ENCODE measurements at regions not wholly inside any gene's neighbourhood (a gene's known extent, or its start where the extent isn't known, plus 50 kb on each side); places are given as distances from the start of the nearest gene placed in this dataset.

DNA sequence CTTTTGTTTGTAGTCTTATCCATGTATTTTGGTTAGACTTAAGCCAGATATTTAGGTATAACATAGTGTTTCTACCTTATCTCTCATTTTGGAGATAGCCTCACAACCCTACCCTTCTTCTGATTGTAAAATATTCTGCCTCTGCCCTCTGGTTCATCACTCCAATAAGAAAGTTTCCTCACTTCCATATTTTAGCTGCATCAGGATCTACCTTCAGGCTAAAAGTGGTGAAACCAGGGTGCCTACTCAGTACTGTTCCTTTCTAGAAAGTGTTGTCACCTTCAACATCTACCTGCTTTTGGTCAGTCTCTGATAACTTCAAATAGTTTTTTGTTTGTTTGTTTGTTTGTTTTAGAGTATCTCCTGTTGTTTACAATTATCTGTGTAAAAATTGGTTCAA, 294.6 kb downstream of the ANXA1 start:
- Histone ChIP-seq H3K36me3 (no peaks in the 10 kb centered on the region), H3K4me3 (no peak overlapping the region), H3K4me1 (no peaks in the 10 kb centered on the region), H3K27ac (no peak overlapping the region), H3K9me3 (no peaks in the 10 kb centered on the region), H3K27me3 (no peaks in the 10 kb centered on the region)
- ATAC-seq (no peak), DNase-seq (no peak)
- intact Hi-C loops (cut with DNase I) = no loop called here
- TF ChIP-seq, protein P1, sequence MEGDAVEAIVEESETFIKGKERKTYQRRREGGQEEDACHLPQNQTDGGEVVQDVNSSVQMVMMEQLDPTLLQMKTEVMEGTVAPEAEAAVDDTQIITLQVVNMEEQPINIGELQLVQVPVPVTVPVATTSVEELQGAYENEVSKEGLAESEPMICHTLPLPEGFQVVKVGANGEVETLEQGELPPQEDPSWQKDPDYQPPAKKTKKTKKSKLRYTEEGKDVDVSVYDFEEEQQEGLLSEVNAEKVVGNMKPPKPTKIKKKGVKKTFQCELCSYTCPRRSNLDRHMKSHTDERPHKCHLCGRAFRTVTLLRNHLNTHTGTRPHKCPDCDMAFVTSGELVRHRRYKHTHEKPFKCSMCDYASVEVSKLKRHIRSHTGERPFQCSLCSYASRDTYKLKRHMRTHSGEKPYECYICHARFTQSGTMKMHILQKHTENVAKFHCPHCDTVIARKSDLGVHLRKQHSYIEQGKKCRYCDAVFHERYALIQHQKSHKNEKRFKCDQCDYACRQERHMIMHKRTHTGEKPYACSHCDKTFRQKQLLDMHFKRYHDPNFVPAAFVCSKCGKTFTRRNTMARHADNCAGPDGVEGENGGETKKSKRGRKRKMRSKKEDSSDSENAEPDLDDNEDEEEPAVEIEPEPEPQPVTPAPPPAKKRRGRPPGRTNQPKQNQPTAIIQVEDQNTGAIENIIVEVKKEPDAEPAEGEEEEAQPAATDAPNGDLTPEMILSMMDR (IDR thresholded peaks at IDR 0.05) = no peak

DNA sequence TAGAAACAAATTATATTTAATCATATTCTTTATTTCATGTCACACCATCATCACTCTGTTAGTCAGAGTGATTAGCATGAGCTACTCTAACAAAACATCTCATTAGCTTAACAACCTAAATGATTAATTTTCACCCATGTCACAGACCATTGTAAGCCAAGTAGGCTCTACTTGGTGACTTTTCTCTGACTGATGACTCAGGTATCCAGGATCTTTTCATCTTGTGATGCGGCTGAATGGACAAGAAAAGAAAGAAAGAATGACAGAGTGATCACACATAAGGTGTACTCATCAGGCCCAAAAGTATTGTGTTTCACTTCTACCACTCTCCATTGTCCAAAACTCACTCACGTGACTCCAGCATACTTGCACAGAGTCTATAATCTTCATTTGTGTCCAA, 299.3 kb downstream of the ANXA1 start:
- no peak for DNase-seq
- no peak for ATAC-seq
- Histone ChIP-seq H3K27ac (no peak overlapping the region), H3K4me3 (no peak overlapping the region), H3K27me3 (no peaks in the 10 kb centered on the region), H3K4me1 (no peaks in the 10 kb centered on the region), H3K36me3 (no peaks in the 10 kb centered on the region), H3K9me3 (no peaks in the 10 kb centered on the region)
- intact Hi-C loops (cut with DNase I) = no loop called here
- TF ChIP-seq, protein P1 (IDR thresholded peaks at IDR 0.05) = no peak

DNA sequence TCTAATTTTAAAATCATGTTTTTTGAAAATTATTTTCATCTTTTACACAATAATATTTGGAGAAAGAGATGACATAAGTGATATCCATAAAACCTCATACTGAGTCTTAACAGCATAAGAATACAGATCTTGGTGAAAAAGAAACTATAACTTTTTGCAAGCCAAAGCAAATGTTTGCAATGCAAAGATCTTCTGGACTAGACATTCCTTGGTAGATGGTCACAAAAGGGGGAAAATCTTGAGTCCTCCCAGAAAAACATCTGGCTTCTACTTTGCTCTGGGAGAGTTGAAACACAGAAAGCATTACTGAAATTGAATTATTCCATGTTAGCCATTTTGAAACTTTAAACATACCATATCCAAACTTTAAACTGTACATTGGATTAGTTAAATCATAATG, 308.2 kb downstream of the ANXA1 start:
- Histone ChIP-seq H3K9me3 (no peaks in the 10 kb centered on the region), H3K36me3 (no peaks in the 10 kb centered on the region), H3K27me3 (no peaks in the 10 kb centered on the region), H3K4me3 (no peak overlapping the region), H3K27ac (no peak overlapping the region), H3K4me1 (no peaks in the 10 kb centered on the region)
- ATAC-seq (no peak), DNase-seq (no peak)
- TF ChIP-seq, protein P1 (IDR thresholded peaks at IDR 0.05) = no peak
- intact Hi-C loops (cut with DNase I) = no loop called here

DNA sequence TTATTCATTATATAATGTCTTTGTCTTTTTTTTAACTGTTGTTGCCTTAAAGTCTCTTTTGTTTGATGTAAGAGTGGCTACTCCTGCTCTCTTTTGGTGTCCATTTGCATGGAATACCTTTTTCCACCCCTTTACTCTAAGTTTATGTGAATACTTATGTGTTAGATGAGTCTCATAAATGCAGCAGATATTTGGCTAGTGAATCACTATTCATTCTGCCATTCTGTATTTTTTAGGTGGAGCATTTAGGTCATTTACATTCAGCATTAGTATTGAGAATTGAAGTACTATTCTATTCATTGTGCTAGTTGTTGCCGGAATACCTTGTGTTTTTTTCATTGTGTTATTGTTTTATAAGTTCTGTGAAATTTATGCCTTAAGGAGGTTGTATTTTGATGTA, 317.1 kb downstream of the ANXA1 start:
- TF ChIP-seq, protein P1 (IDR thresholded peaks at IDR 0.05) = no peak
- no peak overlapping the region for H3K27ac ChIP-seq
- no peak overlapping the region for H3K4me3 ChIP-seq
- DNase-seq (no peak), ATAC-seq (no peak)
- H3K36me3 ChIP-seq = no peaks in the 10 kb centered on the region
- peaks cover 0 to 6% of the 10 kb centered on the region in 2 donors for H3K9me3 ChIP-seq
- intact Hi-C loops (cut with DNase I) = no loop called here
- no peaks in the 10 kb centered on the region for H3K27me3 ChIP-seq
- no peaks in the 10 kb centered on the region for H3K4me1 ChIP-seq

DNA sequence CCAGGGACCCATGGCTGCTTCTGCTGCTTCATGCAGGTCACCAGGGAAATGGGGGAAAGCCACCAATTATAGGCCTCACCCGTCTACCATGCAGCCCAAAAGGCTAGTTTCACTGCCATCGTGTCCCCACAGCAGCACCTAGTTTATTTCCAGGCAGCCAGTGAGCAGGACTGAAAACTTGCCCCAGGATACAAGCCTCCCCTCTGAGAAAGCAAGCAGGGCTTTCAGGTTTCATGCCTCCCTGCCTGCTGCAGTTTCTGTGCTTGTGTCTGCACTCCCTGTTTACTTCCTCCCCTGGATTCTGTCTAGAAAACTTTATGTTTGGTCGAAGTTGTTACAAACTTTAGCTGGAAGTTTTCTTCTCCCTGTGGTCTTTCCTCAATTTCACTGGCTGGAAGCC, 319.1 kb downstream of the ANXA1 start:
- no peak for DNase-seq
- Histone ChIP-seq H3K4me3 (no peak overlapping the region), H3K9me3 (peaks cover 0 to 10% of the 10 kb centered on the region in 2 donors), H3K27ac (no peak overlapping the region), H3K4me1 (no peaks in the 10 kb centered on the region), H3K36me3 (no peaks in the 10 kb centered on the region), H3K27me3 (no peaks in the 10 kb centered on the region)
- TF ChIP-seq, protein P1 (IDR thresholded peaks at IDR 0.05) = no peak
- intact Hi-C loops (cut with DNase I) = no loop called here
- no peak for ATAC-seq

Data from left lung (tissue), 4 donors.